Hepatocyte (in vitro differentiated cells): ENCODE measurements at regions not wholly inside any gene's neighbourhood (a gene's known extent, or its start where the extent isn't known, plus 50 kb on each side); places are given as distances from the start of the nearest gene placed in this dataset.

Experiments used
- EZH2 ChIP-seq: fragments of 200-600 bp; sonication (generic); IDR thresholded peaks from 2 replicates; pipeline ENCODE4 v1.6.1; 2016; ENCODE audit warnings: antibody characterized with exemption, mild to moderate bottlenecking, borderline replicate concordance
- TF ChIP-seq, protein P1 (sequence below): fragments of 200-600 bp; sonication (generic); IDR thresholded peaks from 2 replicates; pipeline ENCODE4 v1.5.1; 2016; ENCODE audit warnings: antibody characterized with exemption, mild to moderate bottlenecking; ENCODE audit not compliant: poor library complexity

DNA sequence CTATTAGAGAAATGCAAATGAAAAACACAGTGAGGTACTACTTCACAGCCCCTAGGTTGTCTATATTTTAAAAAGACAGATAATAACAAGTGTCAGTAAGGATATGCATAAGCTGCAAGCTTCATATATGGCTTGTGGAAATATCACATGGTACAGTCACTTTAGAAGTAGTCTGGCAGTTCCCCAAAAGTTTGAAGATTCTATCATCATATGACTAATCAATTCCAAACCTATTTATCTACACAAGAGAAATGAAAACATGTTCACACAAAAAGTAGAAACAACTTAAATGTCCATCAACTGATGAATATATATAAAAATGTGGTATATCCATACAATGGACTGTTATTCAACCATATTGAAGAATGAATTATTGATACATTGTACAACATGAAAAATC lies 185.8 kb upstream of the STK26 start:
- no peak for TF ChIP-seq EZH2
- TF ChIP-seq, protein P1, sequence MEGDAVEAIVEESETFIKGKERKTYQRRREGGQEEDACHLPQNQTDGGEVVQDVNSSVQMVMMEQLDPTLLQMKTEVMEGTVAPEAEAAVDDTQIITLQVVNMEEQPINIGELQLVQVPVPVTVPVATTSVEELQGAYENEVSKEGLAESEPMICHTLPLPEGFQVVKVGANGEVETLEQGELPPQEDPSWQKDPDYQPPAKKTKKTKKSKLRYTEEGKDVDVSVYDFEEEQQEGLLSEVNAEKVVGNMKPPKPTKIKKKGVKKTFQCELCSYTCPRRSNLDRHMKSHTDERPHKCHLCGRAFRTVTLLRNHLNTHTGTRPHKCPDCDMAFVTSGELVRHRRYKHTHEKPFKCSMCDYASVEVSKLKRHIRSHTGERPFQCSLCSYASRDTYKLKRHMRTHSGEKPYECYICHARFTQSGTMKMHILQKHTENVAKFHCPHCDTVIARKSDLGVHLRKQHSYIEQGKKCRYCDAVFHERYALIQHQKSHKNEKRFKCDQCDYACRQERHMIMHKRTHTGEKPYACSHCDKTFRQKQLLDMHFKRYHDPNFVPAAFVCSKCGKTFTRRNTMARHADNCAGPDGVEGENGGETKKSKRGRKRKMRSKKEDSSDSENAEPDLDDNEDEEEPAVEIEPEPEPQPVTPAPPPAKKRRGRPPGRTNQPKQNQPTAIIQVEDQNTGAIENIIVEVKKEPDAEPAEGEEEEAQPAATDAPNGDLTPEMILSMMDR, result no peak
